ENCODE measurements at regions not wholly inside any gene's neighbourhood (a gene's known extent, or its start where the extent isn't known, plus 50 kb on each side); places are given as distances from the start of the nearest gene placed in this dataset.

DNA sequence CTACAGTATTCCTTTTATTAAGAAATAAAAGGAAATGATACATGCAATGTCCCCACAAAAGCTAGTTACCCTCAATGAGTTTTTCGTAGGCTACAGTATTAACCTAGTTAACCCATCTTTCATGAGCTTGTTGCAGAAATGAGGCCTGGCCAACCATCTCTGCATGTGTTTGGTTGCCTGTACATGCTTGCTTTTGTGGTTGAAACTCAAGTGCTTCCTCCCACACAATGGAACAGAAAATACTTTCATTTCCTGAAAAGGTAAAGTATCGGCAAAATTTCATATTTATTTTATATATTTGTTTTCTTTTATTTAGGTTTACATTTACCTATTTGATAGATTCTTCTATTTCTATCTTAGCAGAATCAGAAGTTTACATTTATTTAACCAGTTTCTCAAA, 214.6 kb upstream of the FAM241A start:
- no peak overlapping the region for H3K4me3 ChIP-seq
- no peak overlapping the region for H3K27ac ChIP-seq
- H3K36me3 ChIP-seq (ENCODE audit: insufficient read depth, low read length), result no peaks in the 10 kb centered on the region
- H3K9ac ChIP-seq (ENCODE audit: insufficient read length), result no peak overlapping the region
- no peak for DNase-seq (ENCODE audit: low read depth, low spot score)
- no peaks in the 10 kb centered on the region for H3K9me3 ChIP-seq (ENCODE audit: low read depth, low read length)
- no peak for TF ChIP-seq EZH2 (IDR thresholded peaks at IDR 0.05)
- TF ChIP-seq POLR2AphosphoS5 (IDR thresholded peaks at IDR 0.05; ENCODE audit: borderline replicate concordance, low read depth, low read length), result no peak
- no peak for TF ChIP-seq FOXP2 (optimal IDR thresholded peaks at IDR 0.05; ENCODE audit: control extremely low read depth, extremely low read length, insufficient read depth)

- Histone ChIP-seq H3K9ac (ENCODE audit: insufficient read length) (no peak overlapping the region), H3K4me3 (no peak overlapping the region), H3K27ac (no peak overlapping the region), H3K9me3 (ENCODE audit: low read depth, low read length) (no peaks in the 10 kb centered on the region), H3K36me3 (ENCODE audit: insufficient read depth, low read length) (no peaks in the 10 kb centered on the region)
- TF ChIP-seq FOXP2 (optimal IDR thresholded peaks at IDR 0.05; ENCODE audit: control extremely low read depth, extremely low read length, insufficient read depth) (no peak), POLR2AphosphoS5 (IDR thresholded peaks at IDR 0.05; ENCODE audit: borderline replicate concordance, low read depth, low read length) (no peak; the same call in 1 of the 2 replicates)
- DNase-seq (ENCODE audit: low read depth, low spot score), result no peak
These were observed 211.6 kb upstream of the FAM241A start for GRCh38 chr4:111933703-111934102.

DNA sequence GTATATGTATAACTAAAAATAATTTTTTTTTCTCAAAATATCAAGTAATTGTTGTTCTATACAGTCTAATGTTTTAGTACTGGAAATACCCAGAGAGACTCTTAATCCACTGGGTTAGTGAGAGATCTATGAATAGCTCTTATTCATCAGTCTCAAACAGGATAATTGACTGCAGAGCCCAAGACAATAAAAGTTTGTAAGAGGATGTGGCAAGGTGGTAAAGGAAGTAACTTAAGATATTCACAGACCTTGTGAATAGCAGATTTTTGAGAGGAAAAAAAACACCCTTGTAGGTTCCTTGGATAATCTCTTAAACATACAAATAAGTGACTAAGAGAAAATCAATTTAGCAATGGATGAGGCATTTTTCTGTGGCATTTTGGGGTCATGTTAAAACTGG, 210.9 kb upstream of the FAM241A start:
- TF ChIP-seq POLR2AphosphoS5 (IDR thresholded peaks at IDR 0.05; ENCODE audit: borderline replicate concordance, low read depth, low read length), result no peak
- no peak for TF ChIP-seq EZH2 (IDR thresholded peaks at IDR 0.05)
- TF ChIP-seq FOXP2 (optimal IDR thresholded peaks at IDR 0.05; ENCODE audit: control extremely low read depth, extremely low read length, insufficient read depth), result no peak
- DNase-seq (ENCODE audit: low read depth, low spot score), result no peak
- Histone ChIP-seq H3K9ac (ENCODE audit: insufficient read length) (no peak overlapping the region), H3K36me3 (ENCODE audit: insufficient read depth, low read length) (no peaks in the 10 kb centered on the region), H3K9me3 (ENCODE audit: low read depth, low read length) (no peaks in the 10 kb centered on the region), H3K4me3 (no peak overlapping the region), H3K27ac (no peak overlapping the region)

GRCh38 chr4:111937368-111937767, 207.9 kb upstream of the FAM241A start:
- H3K9me3 ChIP-seq (ENCODE audit: low read depth, low read length), result no peaks in the 10 kb centered on the region
- DNase-seq (ENCODE audit: low read depth, low spot score), result peak; percentile 84
- H3K27ac ChIP-seq, result 0 out of 2 replicates have a peak overlapping the region, but pooled peaks have one; percentile 14
- no peak overlapping the region for H3K9ac ChIP-seq (ENCODE audit: insufficient read length)
- no peaks in the 10 kb centered on the region for H3K36me3 ChIP-seq (ENCODE audit: insufficient read depth, low read length)
- TF ChIP-seq EZH2 (IDR thresholded peaks at IDR 0.05) (no peak), FOXP2 (optimal IDR thresholded peaks at IDR 0.05; ENCODE audit: control extremely low read depth, extremely low read length, insufficient read depth) (no peak), POLR2AphosphoS5 (IDR thresholded peaks at IDR 0.05; ENCODE audit: borderline replicate concordance, low read depth, low read length) (no peak)
- H3K4me3 ChIP-seq, result peak overlapping the region; percentile 12; the same call in 1 of the 2 replicates

DNA sequence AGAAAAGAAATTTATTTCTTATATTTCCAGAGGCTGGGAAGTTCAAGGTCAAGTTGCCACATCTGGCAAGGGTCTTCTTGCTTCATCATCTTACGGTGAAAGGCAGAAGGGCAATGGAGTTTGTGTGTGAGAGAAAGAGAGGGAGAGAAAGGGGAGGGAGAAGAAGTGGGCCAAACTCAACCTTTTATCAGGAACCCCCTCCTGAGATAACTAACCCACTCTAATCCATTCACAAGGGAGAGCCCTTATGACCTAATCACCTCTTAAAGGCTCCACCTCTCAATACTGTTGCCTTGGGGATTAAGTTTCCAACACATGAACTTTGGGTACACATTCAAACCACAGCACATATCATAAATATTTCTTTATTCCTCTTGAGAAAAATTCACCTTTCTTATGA, 203.3 kb upstream of the FAM241A start:
- no peak overlapping the region for H3K27ac ChIP-seq
- no peak overlapping the region for H3K4me3 ChIP-seq
- no peak overlapping the region for H3K9ac ChIP-seq (ENCODE audit: insufficient read length)
- no peaks in the 10 kb centered on the region for H3K9me3 ChIP-seq (ENCODE audit: low read depth, low read length)
- TF ChIP-seq EZH2 (IDR thresholded peaks at IDR 0.05) (no peak), POLR2AphosphoS5 (IDR thresholded peaks at IDR 0.05; ENCODE audit: borderline replicate concordance, low read depth, low read length) (no peak), FOXP2 (optimal IDR thresholded peaks at IDR 0.05; ENCODE audit: control extremely low read depth, extremely low read length, insufficient read depth) (no peak)
- H3K36me3 ChIP-seq (ENCODE audit: insufficient read depth, low read length), result no peaks in the 10 kb centered on the region
- no peak for DNase-seq (ENCODE audit: low read depth, low spot score)

- no peak overlapping the region for H3K4me3 ChIP-seq
- no peak for TF ChIP-seq POLR2AphosphoS5 (IDR thresholded peaks at IDR 0.05; ENCODE audit: borderline replicate concordance, low read depth, low read length)
- no peak for TF ChIP-seq EZH2 (IDR thresholded peaks at IDR 0.05)
- no peak for TF ChIP-seq FOXP2 (optimal IDR thresholded peaks at IDR 0.05; ENCODE audit: control extremely low read depth, extremely low read length, insufficient read depth)
- no peak for DNase-seq (ENCODE audit: low read depth, low spot score)
- H3K9ac ChIP-seq (ENCODE audit: insufficient read length), result no peak overlapping the region
- H3K9me3 ChIP-seq (ENCODE audit: low read depth, low read length), result no peaks in the 10 kb centered on the region
- H3K27ac ChIP-seq, result no peak overlapping the region
- H3K36me3 ChIP-seq (ENCODE audit: insufficient read depth, low read length), result no peaks in the 10 kb centered on the region
These were observed 201.5 kb upstream of the FAM241A start for GRCh38 chr4:111943796-111944203.

DNA sequence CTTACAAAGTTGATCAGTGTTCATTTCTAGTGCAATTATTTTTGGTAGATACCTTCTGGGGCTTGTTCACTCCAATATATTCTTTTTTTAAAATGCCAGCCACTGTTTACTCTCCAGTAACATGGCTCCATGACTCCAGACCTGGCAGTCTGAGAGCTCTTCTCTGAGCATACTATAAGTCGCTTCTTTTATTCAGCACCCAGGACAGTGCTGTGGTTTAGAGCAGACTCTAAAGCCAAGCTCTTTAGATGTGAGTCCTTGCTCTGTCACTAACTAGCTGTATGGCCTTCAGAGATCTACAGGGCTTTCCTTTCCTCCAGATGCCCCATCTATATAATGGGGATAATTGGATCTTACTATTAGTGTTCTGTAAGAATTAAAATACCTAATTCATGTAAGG, 200.2 kb upstream of the FAM241A start:
- Histone ChIP-seq H3K36me3 (ENCODE audit: insufficient read depth, low read length) (no peaks in the 10 kb centered on the region), H3K27ac (no peak overlapping the region), H3K9ac (ENCODE audit: insufficient read length) (no peak overlapping the region), H3K9me3 (ENCODE audit: low read depth, low read length) (no peaks in the 10 kb centered on the region), H3K4me3 (no peak overlapping the region)
- DNase-seq (ENCODE audit: low read depth, low spot score), result no peak
- TF ChIP-seq FOXP2 (optimal IDR thresholded peaks at IDR 0.05; ENCODE audit: control extremely low read depth, extremely low read length, insufficient read depth) (no peak), POLR2AphosphoS5 (IDR thresholded peaks at IDR 0.05; ENCODE audit: borderline replicate concordance, low read depth, low read length) (no peak), EZH2 (IDR thresholded peaks at IDR 0.05) (no peak)

- Histone ChIP-seq H3K36me3 (ENCODE audit: insufficient read depth, low read length) (no peaks in the 10 kb centered on the region), H3K27ac (no peak overlapping the region), H3K9me3 (ENCODE audit: low read depth, low read length) (no peaks in the 10 kb centered on the region), H3K4me3 (no peak overlapping the region), H3K9ac (ENCODE audit: insufficient read length) (no peak overlapping the region)
- no peak for DNase-seq (ENCODE audit: low read depth, low spot score)
- TF ChIP-seq FOXP2 (optimal IDR thresholded peaks at IDR 0.05; ENCODE audit: control extremely low read depth, extremely low read length, insufficient read depth), result no peak
These were observed 198.5 kb upstream of the FAM241A start for GRCh38 chr4:111946800-111947199.

GRCh38 chr4:111952688-111953087, 192.6 kb upstream of the FAM241A start:
- H3K4me3 ChIP-seq, result no peak overlapping the region
- H3K9me3 ChIP-seq (ENCODE audit: low read depth, low read length), result no peaks in the 10 kb centered on the region
- no peaks in the 10 kb centered on the region for H3K36me3 ChIP-seq (ENCODE audit: insufficient read depth, low read length)
- H3K27ac ChIP-seq, result no peak overlapping the region
- TF ChIP-seq FOXP2 (optimal IDR thresholded peaks at IDR 0.05; ENCODE audit: control extremely low read depth, extremely low read length, insufficient read depth) (no peak), POLR2AphosphoS5 (IDR thresholded peaks at IDR 0.05; ENCODE audit: borderline replicate concordance, low read depth, low read length) (no peak), EZH2 (IDR thresholded peaks at IDR 0.05) (no peak)
- H3K9ac ChIP-seq (ENCODE audit: insufficient read length), result no peak overlapping the region
- no peak for DNase-seq (ENCODE audit: low read depth, low spot score)

All from SK-N-MC (cell line).